HK-2 (cell line): ENCODE measurements at regions not wholly inside any gene's neighbourhood (a gene's known extent, or its start where the extent isn't known, plus 50 kb on each side); places are given as distances from the start of the nearest gene placed in this dataset.
"Not testable (repeated sequence)": the region's sequence is repeated elsewhere in the genome, so short reads cannot be mapped to it uniquely, and the experiment has no call there.

Experiments
- DNase-seq: peaks from one replicate; pipeline ENCODE4 v3.0.0-alpha.2; 2018; ENCODE audit not compliant: unreplicated experiment

DNA sequence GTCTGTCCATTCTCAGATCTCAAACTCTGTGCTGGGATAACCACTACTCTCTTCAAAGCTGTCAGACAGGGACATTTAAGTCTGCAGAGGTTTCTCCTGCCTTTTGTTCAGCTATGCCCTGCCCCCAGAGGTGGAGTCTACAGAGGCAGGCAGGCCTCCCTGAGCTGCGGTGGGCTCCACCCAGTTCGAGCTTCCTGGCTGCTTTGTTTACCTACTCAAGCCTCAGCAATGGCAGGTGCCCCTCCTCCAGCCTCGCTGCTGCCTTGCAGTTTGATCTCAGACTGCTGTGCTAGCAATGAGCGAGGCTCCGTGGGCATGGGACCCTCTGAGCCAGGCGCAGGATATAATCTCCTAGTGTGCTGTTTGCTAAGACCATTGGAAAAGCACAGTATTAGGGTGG, 53.1 kb upstream of the HUNK start:
- not testable (repeated sequence) for DNase-seq

DNA sequence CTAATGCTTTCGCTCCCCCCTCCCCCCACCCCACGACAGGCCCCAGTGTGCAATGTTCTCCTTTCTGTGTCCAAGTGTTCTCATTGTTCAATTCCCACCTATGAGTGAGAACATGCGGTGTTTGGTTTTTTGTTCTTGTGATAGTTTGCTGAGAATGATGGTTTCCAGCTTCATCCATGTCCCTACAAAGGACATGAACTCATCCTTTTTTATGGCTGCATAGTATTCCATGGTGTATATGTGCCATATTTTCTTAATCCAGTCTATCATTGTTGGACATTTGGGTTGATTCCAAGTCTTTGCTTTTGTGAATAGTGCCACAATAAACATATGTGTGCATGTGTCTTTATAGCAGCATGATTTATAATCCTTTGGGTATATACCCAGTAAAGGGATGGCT, 58.5 kb upstream of the HUNK start:
- not testable (repeated sequence) for DNase-seq

DNA sequence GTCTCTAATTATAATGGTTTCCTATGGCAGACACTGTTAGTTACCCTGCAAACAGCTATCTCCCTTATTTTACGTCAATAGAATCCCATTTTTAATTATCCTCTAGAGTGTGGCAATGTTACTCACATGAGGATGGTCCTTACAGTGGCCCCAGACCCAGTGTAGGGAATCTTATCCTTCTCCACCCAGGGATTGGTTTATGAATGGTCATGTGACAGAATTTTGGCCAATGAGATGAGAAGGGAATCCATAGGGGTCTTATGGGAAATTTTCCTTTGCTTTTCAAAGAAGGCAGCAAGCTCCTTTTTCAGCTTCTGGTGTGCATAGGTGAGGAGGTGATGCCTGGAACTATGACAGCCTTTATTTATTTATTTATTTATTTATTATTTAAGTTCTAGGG, 59.0 kb upstream of the HUNK start:
- no peak for DNase-seq

DNA sequence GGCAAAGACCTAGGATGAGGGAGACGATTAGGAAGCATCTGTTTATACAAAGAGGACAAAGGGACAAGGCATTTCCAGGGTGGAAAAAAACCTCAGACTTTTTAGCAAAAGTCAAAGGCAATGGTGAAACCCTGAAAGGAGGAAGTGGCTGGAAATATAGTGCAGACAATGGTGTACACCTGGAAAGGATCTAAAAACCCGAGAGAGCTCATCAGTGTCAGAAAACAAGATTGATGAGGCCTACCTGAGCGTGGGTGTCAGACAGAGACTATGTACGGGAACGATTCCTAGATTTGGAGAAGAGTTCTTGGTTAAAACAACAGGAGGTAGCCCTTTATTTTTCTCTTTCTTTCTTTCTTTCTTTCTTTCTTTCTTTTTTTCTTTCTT, 68.8 kb upstream of the HUNK start:
- no peak for DNase-seq

DNA sequence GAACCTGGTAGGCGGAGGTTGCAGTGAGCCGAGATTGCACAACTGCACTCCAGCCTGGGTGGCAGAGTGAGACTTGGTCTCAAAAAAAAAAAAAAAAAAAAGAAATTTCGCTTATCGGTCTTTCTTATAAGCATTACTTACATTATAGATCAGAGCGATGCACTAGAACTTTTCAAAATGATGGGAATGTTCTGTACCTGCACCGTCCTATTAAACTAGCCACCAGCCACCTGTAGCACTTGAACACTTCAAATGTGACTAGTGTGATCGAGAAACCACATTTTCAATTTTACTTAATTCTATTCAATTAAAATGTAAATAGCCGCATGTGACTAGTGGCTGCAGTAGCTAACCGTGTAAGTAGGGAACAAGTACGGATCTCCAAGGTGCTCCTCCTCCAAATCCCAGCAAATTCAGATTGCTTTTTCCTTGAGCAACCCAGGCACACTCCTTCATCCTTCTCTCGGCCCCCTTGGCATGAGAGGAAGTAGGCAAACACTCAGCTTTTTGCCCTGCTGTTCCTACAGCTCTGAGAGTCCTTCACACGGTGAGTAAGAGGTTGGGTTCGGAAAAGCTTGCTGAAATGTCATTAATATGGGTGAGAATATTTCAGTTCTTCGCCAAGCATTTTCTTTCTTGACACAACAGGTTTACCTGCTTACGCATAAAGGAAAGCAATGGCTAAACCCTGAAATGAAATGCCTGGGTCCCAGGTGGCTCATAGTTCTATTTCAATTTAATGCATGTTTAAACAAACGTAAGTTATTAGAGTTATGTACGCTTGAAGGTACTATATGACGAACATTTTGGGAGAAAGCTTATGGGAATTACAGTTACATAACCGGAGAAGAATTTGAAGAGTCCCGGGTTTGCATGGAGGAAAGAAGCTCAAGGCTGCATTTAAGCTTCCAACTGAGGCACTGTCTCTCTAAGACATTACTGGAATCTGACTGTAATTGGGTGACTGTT, 69.5 kb upstream of the HUNK start:
- no peak for DNase-seq

DNA sequence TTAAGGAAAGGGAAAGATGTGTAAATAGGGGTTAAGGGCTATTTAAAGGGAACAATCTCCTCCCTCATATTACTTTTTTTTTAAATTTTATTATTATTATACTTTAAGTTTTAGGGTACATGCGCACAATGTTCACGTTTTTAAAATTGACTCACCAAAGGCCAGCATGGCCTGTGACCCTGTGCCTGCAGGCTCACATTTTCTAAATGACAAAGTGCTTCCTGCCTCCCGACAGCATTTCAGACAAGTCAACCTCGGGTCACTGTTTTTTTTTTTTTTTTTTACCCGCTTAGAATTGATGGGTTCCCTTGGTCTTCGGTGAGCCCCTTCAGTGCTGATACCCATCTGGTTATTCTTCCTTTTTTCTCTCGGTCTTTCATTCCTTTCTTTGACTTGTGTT, 70.4 kb upstream of the SCAF4 start:
- DNase-seq, result no peak

DNA sequence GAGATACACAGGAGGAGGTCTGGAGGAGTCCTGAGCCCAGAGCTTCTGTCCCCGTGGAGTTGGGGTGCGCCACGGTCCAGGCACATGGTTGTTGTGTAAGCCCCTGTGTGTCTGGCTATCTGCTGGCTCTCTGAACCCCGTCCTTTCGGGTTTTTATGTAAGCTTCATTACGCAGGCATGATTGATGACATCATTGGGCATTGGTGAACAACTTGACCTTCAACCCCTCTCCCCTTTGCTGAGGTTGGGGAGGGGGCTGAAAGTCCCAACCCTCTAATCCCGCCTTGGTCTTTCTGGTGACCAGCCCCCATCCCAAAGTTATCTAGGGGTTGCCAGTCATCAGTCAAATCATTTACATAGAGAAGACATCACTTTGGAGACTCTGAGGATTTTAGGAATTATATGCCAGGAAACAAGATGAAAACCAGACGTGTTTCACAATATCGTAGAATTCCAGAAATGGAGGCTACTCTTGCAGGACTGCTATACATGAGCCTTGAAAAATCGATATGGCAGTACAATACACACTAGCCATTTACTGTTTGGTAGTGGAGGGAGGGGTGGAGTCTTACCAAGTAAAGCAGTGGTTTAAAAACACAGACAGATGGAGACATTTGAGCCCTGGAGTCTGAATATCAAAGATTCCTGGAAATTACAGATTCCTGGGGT, 69.8 kb upstream of the SCAF4 start:
- no peak for DNase-seq

DNA sequence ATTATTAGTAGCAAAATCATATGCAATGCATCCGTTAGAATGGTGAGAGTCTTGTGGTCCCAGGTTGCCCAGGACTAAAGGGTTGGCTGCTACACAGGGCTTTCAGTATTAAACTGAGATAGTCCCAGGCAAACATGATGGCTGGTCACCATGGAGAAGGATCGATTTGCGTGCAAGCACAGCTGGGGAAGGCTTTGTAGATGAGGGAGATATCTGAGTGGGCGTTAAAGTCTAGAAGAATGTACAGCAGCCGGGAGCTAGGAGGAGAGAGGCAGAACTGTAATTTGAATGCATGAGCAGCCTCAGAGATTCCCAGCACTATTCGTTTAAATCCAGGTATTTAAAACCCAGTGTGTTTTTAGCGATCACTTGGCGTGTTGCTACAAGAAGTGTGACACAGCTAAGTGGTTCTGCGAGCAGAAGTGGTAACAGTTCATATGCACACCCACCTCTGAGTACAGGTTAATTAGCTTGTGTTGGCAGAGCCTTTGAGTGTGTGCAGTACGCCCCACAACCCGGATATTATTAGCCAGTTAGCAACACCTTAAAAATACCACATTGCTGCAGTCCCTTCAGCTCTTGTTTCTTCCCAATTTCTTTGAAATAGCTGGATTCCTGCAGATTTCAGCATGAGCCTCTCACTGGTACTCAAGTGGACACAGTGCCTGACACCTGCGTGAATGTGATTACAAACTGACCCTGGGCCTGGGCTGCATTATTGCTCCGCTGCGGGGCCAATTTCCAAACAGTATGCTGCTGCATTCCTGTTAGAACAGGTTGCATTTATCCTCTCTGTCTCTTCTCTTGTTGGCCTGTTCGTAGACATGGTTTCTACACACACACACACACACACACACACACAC, 67.2 kb upstream of the SCAF4 start:
- DNase-seq, result no peak

DNA sequence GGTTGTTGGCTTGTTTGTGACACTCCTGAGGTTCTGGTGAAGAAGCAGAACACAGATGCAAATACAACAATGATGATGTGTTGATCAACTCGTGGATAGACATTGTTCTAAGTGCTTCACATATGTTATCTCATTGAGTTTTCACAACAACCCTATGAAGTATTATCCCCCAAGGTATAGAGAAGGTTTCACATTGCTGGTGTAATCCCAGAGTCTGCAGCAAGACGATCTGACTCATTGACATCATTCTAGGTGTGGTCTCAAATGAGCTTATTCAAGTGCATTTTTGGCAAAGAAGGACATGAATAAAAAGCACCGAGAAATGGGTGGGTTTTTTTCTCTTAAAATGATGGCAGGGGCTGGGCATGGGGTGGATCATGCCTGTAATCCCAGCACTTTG, 64.1 kb upstream of the SCAF4 start:
- no peak for DNase-seq

DNA sequence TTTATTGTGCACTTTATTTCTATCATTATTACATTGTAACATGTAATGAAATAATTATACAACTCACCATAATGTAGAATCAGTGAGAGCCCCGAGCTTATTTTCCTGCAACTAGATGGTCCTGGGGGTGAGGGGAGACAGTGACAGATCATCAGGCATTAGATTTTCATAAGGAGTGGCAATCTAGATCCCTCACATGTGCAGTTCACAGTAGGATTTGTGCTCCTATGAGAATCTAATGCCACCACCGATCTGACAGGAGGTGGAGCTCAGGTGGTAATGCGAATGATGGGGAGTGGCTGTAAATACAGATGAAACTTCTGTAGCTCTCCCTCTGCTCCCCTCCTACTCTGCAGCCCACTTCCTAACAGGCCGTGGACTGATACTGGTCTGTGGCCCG, 58.5 kb upstream of the SCAF4 start:
- not testable (repeated sequence) for DNase-seq

DNA sequence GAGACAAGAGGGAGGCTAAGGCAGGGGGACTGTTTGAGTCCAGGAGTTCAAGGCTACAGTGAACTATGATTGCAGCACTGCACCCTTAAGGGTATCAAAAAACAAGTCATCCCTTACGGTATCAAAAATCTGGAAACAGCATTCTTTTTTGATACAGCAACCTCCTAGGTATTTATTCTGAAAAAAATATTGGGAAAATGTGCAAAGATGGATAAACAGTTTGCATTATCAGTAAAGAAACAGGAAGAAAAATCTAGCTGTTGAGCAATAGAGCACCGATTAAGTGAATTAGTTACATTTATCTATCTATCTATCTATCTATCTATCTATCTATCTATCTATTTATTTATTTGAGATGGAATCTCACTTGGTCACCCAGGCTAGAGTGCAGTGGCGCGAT, 56.7 kb upstream of the SCAF4 start:
- no peak for DNase-seq

DNA sequence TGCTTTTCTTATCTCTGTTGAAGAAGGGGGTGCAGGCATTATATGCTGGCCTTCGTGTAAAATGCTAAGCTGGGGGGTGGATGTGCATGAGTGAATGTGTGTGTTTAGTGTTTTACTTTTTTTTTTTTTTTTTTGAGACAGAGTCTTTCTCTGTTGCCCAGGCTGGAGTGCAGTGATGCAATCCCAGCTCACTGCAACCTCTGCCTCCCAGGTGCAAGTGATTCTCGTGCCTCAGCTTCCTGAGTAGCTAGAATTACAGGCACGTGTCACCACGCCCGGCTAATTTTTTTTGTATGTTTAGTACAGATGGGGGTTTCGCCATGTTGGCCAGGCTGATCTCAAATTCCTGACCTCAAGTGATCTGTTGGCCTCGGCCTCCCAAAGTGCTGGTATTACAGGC, 55.8 kb upstream of the SCAF4 start:
- not testable (repeated sequence) for DNase-seq

DNA sequence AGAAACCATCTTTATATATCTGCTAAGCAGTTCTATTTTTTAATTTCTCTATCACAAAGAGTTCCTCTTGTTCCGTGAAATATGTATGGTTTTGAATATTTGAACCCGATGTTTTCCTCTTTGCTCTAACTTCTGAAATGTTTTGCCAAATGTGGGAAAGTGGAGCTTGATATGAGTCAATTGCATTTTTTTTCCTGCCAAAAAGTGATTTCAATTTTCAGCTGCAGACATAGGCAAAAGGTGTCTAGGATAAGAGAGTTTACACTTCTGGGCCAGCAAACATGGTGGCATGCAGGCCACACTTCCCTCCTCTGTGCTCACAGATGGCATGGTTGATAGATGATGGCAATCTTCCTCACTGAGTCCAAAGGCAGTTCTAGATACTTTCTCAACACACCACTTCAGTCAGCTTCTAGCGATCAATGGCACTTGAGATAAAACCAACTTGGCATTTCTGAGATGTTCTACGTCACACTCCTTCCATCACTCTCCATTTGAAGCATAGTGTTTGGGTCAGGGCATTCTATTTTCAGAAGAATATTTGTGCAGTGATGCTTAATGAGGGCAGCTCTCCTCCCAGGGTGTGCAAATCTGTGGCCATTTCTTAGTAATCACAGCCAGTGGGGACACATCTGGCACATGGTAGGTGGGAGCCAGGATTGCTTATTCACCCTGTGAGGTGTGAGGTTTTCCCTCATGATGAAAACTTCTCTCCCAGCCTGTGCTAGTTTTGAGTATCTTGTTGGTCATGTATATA, 54.4 kb upstream of the SCAF4 start:
- DNase-seq, result no peak

DNA sequence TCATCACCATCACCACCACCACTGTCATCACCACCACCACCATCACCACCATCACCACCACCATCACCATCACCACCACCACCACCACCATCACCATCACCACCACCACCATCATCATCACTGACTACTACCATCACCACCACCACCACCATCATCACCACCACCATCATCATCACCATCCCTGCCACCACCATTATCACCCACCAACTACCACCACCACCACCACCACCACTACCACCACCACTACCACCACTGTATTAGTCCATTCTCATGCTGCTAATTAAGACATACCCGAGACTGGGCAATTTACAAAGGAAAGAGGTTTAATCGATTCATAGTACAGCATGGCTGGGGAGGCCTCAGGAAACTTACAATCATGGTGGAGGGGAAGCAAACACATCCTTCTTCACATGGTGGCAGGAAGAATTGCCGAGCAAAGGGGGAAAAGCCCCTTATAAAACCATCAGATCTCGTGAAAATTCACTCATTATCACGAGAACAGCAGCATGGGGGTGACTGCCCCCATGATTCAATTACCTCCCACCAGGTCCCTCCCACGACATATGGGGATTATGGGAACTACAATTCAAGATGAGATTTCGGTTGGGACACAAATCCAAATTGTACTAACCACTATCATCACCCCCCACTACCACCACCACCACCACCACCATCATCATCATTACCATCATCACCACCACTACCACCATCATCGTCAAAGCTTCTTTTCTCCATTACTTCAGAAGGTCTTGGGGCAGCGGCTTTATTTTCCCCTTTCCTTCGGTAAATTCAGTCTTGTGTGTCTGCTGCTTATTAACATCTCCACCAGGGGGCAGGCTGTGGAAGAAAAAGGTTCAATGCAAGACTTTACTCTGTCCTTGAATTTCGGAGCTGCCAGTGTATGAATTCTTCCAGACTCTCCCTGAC, 53.6 kb upstream of the SCAF4 start:
- DNase-seq, result peak; percentile 18

DNA sequence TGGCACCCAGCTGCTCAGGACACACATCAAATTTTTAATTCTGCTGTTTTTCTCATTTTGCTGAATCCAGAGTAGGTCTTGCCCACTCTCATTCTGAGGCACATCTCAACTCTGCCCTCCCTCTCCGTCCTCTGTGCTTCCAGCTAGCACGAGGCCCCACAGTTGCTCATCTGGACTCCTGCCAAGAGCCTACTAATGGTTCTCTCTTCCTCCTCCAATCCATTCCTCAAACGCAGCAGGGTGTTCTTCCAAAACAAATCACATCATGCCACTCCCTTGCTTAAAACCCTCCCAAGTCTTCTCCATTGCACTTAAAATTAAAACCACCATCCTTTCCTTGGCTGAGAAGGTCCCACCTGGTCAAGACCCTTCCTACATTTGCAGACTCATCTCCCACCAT, 49.8 kb upstream of the SCAF4 start:
- DNase-seq, result peak; percentile 2
